ENCODE measurements at regions not wholly inside any gene's neighbourhood (a gene's known extent, or its start where the extent isn't known, plus 50 kb on each side); places are given as distances from the start of the nearest gene placed in this dataset.

DNA sequence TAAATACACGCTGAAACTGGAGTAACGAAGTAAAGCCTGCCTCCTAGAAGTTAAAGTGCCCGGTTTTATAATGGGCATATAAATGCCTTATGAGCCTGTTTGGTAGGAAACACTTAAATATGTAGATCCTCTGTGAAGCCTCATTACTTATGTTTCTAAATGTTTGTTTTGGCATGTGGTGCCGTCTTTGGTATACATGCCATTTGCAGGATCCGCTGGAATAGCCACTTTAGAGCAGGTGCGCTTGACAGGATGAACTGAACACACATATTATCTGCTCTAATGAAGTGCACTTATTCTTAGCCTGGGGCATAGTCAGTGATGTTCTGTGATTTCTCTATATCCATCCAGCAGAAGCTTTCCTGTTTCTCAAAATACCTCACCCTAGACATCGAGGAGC, 778.1 kb upstream of the WWC1 start:
- Histone ChIP-seq H3K9me3 (no peaks in the 10 kb centered on the region), H3K4me3 (no peak overlapping the region), H3K36me3 (no peaks in the 10 kb centered on the region), H3K4me1 (no peaks in the 10 kb centered on the region), H3K27me3 (no peaks in the 10 kb centered on the region), H3K27ac (no peak overlapping the region)
- intact Hi-C loops (cut with DNase I; ENCODE audit: low total_unique reads): no loop called here
- TF ChIP-seq, protein P1, sequence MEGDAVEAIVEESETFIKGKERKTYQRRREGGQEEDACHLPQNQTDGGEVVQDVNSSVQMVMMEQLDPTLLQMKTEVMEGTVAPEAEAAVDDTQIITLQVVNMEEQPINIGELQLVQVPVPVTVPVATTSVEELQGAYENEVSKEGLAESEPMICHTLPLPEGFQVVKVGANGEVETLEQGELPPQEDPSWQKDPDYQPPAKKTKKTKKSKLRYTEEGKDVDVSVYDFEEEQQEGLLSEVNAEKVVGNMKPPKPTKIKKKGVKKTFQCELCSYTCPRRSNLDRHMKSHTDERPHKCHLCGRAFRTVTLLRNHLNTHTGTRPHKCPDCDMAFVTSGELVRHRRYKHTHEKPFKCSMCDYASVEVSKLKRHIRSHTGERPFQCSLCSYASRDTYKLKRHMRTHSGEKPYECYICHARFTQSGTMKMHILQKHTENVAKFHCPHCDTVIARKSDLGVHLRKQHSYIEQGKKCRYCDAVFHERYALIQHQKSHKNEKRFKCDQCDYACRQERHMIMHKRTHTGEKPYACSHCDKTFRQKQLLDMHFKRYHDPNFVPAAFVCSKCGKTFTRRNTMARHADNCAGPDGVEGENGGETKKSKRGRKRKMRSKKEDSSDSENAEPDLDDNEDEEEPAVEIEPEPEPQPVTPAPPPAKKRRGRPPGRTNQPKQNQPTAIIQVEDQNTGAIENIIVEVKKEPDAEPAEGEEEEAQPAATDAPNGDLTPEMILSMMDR (IDR thresholded peaks at IDR 0.05): no peak
- no peak for DNase-seq

DNA sequence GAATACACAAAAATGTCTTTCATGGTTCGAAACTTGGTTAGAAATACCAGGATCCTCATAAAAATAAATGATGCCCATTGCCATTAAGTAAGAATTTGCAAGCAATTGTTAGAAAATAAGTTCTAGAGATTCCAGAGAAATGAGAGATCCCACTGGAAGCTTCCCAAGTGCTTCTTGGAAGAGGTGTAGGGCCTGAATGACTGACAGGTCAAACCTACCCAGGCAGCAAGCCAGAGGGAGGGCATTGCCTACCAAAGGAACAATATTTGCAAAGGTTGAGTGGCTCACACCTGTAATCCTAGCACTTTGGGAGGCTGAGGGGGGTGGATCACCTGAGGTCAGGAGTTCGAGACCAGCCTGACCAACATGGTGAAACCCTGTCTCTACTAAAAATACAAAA, 777.0 kb upstream of the WWC1 start:
- DNase-seq: no peak
- H3K4me1 ChIP-seq: no peaks in the 10 kb centered on the region
- TF ChIP-seq, protein P1 (IDR thresholded peaks at IDR 0.05): no peak
- H3K36me3 ChIP-seq: no peaks in the 10 kb centered on the region
- no peaks in the 10 kb centered on the region for H3K27me3 ChIP-seq
- intact Hi-C loops (cut with DNase I; ENCODE audit: low total_unique reads): no loop called here
- no peak overlapping the region for H3K27ac ChIP-seq
- no peaks in the 10 kb centered on the region for H3K9me3 ChIP-seq
- H3K4me3 ChIP-seq: no peak overlapping the region

DNA sequence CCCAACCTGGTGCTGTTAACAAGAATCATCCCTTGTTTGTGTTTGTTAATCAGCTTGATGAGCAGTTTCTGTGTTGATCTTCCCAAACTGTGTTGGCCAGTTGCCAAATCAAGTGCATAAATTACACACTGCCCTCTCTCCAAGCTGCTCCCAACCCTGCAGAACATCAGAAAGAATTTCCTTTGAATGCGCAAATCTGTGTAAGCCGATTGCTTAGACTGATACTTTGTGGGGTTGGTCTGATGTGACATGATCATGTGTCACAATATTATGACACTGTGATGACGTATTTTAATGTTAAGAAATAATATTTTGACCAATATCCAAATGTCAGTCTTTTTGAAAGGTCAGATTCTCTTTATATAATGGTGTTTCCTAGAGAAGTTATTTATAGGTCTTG, 766.4 kb upstream of the WWC1 start:
- DNase-seq: no peak
- intact Hi-C loops (cut with DNase I; ENCODE audit: low total_unique reads): no loop called here
- Histone ChIP-seq H3K27ac (no peak overlapping the region), H3K27me3 (no peaks in the 10 kb centered on the region), H3K36me3 (no peaks in the 10 kb centered on the region), H3K9me3 (peaks cover 0 to 6% (median 0%) of the 10 kb centered on the region in 3 donors), H3K4me1 (no peaks in the 10 kb centered on the region), H3K4me3 (no peak overlapping the region)
- TF ChIP-seq, protein P1 (IDR thresholded peaks at IDR 0.05): no peak

DNA sequence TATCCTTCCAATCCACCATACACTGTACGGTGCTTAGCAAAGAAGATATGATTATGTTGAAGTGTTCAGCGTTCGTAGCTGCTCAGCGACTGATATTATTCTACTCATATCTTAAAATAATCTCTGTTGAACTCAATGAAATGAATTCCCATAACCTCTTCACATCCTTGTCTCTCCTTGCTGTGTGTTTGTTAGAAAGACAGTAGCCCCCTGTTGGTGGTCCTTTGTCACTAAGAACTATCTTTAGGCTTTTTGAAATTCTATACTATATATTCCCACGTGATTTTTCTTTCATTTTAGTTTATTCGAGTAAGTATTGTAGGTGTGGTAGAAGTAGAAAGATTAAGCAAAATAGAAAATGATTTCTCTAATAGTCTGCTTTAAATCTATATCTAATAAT, 762.8 kb upstream of the WWC1 start:
- Histone ChIP-seq H3K4me3 (no peak overlapping the region), H3K4me1 (no peaks in the 10 kb centered on the region), H3K36me3 (no peaks in the 10 kb centered on the region), H3K27ac (no peak overlapping the region), H3K27me3 (no peaks in the 10 kb centered on the region), H3K9me3 (no peaks in the 10 kb centered on the region)
- intact Hi-C loops (cut with DNase I; ENCODE audit: low total_unique reads): no loop called here
- DNase-seq: no peak
- TF ChIP-seq, protein P1 (IDR thresholded peaks at IDR 0.05): no peak

DNA sequence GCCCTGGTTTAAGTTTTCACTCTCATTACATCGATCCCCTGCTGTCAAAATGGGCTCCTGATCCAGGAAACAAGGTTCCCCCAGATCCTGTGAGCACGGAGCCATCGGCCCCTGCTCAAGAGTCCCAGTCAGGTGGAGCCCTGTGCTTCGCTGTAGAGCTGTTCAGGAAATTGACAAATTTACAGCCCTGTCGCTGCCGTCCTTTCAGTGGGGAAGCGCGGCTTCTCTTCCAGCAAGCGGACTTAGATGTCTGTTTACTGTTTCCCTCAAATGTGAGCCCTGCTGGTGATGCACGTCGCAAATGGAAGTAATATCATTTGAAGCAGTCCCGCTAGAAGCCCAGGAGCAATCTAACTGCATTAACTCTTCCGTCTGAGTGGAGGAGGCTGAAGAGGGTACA, 760.9 kb upstream of the WWC1 start:
- no peak for DNase-seq
- Histone ChIP-seq H3K27me3 (no peaks in the 10 kb centered on the region), H3K4me3 (no peak overlapping the region), H3K27ac (no peak overlapping the region), H3K36me3 (no peaks in the 10 kb centered on the region), H3K9me3 (no peaks in the 10 kb centered on the region), H3K4me1 (no peaks in the 10 kb centered on the region)
- TF ChIP-seq, protein P1 (IDR thresholded peaks at IDR 0.05): no peak
- intact Hi-C loops (cut with DNase I; ENCODE audit: low total_unique reads): no loop called here

All from tibial artery (tissue), 4 donors.